ENCODE measurements at regions not wholly inside any gene's neighbourhood (a gene's known extent, or its start where the extent isn't known, plus 50 kb on each side); places are given as distances from the start of the nearest gene placed in this dataset.

DNA sequence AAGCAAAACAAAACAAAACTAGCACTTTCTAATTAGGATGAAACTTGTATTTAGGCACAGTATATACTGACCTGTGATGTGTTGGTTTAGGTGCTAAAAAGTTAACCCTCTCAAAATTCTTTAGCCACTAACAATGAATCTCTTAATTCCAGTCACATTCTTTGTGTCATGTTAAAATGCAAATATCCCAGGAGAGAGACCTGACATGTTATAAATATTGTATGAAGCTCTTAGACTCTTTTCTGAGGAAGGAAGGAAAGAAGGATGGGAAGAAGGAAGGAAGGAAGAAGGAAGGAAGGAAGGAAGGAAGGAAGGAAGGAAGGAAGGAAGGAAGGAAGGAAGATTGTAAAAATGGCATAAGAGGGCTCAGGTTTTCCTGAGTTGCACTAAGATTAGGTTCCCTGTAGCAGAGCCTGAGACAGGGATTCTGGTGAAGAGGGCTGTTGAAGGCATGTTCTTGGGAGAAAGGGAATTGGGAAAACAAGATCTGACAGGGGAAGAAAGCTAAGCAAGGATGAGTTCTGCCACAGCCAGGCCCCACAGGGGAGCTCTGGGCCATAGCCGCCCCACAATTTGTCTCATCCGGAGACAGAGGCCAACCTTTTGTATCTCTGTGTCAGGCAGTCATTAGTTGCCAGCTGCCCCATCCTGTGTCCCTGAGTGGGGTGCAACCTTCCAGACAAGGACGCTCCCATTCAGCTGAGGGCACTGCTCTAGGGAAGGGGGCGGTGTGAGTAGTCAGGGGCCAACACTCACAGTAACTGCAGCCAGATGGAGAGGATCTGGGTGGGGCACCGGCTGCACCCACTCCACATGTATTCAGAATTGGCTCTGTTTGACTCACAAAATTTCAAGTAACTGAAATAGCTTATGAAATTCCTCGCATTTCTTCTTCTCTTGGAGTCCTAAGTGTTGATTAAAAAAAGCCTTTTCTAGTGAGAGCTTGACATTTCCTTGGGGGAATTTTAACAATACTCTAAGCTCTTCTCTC, 189.3 kb upstream of the ARG1 start:
- no TSS peak for BruUV-seq (replicated peaks)
- intact Hi-C loops (cut with micrococcal nuclease; ENCODE audit: unreplicated experiment) (no loop called here), in situ Hi-C loops (cut with HindIII; ENCODE audit: low pct_unique_long_range_greater_than_20kb, low sequenced_read_pairs) (no loop called here)
- ATAC-seq (no peak), DNase-seq (ENCODE audit: low read depth, low spot score) (no peak)
- Histone ChIP-seq H3K4me3 (ENCODE audit: low read depth in 2 of 2, low read length in 2 of 2) (no peak overlapping the region), H3K4me1 (ENCODE audit: control insufficient read depth, insufficient read depth, low read length) (no peaks in the 10 kb centered on the region), H3K9me3 (ENCODE audit: control insufficient read depth, insufficient read depth, low read depth, low read length) (no peaks in the 10 kb centered on the region), H3K27me3 (ENCODE audit: control insufficient read depth, insufficient read depth, low read length) (no peaks in the 10 kb centered on the region; the same call in 1 of the 2 replicates), H3K36me3 (ENCODE audit: control insufficient read depth, insufficient read depth, low read length) (no peaks in the 10 kb centered on the region), H3K27ac (ENCODE audit: low read length) (no peak overlapping the region)
- ChIA-PET POLR2A (interaction anchor here (0.6 kb wide), 1 partner anchor 18 kb away, joined by 3 read pairs; no protein-coding TSS in a partner anchor), CTCF (no interaction called here)
- TF ChIP-seq, protein P1, sequence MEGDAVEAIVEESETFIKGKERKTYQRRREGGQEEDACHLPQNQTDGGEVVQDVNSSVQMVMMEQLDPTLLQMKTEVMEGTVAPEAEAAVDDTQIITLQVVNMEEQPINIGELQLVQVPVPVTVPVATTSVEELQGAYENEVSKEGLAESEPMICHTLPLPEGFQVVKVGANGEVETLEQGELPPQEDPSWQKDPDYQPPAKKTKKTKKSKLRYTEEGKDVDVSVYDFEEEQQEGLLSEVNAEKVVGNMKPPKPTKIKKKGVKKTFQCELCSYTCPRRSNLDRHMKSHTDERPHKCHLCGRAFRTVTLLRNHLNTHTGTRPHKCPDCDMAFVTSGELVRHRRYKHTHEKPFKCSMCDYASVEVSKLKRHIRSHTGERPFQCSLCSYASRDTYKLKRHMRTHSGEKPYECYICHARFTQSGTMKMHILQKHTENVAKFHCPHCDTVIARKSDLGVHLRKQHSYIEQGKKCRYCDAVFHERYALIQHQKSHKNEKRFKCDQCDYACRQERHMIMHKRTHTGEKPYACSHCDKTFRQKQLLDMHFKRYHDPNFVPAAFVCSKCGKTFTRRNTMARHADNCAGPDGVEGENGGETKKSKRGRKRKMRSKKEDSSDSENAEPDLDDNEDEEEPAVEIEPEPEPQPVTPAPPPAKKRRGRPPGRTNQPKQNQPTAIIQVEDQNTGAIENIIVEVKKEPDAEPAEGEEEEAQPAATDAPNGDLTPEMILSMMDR (IDR thresholded peaks at IDR 0.05): no peak
- TF ChIP-seq REST (IDR thresholded peaks at IDR 0.05; ENCODE audit: insufficient read depth in 1 of 2, low read depth in 2 of 2, low read length in 1 of 2) (no peak), SIN3A (IDR thresholded peaks at IDR 0.05; ENCODE audit: borderline replicate concordance, insufficient read depth, low read depth, low read length) (no peak), TCF7L2 (IDR thresholded peaks at IDR 0.05; ENCODE audit: low read depth, low read length) (no peak), POLR2AphosphoS5 (IDR thresholded peaks at IDR 0.05; ENCODE audit: low read depth, low read length) (no peak)

DNA sequence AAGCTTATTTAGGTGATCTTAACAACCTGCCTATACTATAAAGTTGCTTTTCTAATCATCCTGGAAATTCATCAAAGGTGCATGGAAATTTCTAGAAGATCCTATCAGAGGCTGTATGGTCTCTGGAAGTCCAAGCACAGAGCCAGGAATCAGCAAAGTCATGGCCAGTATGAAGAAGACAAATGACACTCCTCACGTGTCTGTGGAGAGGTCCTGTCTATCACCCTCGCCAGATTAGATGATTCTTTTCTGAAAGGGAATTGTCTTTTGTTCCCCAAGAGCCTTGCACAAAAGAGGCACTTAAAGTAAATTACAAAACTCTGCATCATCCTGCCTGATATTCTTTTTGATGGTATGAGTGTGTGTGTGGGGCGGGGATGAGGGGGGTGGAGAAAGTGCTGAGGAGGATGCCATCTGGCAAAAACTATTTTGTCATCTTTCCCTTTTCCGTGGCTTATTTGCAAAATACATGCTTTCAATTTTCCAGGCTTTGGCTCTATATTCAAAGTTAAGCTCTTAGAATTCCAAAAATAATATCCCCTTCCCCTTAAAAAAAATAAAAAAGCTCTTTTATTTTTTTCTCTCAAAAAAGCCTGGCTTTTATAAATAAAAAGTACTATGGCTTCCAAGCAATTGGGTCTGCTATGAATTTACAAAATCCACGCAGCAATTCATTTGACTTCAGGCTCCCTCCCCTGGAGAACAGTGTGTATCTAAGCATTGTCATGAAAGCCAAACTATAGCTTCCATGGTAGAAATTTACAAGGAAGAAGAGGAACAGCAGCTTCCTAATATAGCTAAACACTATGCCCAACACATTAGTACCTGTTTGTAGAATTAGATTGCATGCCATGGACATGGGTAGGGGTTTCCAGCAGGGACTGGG, 185.2 kb upstream of the ARG1 start:
- intact Hi-C loops (cut with micrococcal nuclease; ENCODE audit: unreplicated experiment): no loop called here
- ChIA-PET POLR2A (no interaction called here), CTCF (interaction anchor here (0.6 kb wide), 1 partner anchor 93 kb away, joined by 3 read pairs; no protein-coding TSS in a partner anchor)

More for the DNA sequence above, 185.2 kb upstream of the ARG1 start:
- ATAC-seq (no peak), DNase-seq (ENCODE audit: low read depth, low spot score) (no peak)
- no peak overlapping the region for H3K27ac ChIP-seq (ENCODE audit: low read length)
- H3K4me1 ChIP-seq (ENCODE audit: control insufficient read depth, insufficient read depth, low read length): no peaks in the 10 kb centered on the region
- no peak for TF ChIP-seq POLR2AphosphoS5 (IDR thresholded peaks at IDR 0.05; ENCODE audit: low read depth, low read length)
- TF ChIP-seq SIN3A (IDR thresholded peaks at IDR 0.05; ENCODE audit: borderline replicate concordance, insufficient read depth, low read depth, low read length): no peak
- no peak for TF ChIP-seq REST (IDR thresholded peaks at IDR 0.05; ENCODE audit: insufficient read depth in 1 of 2, low read depth in 2 of 2, low read length in 1 of 2)
- TF ChIP-seq, protein P1 (IDR thresholded peaks at IDR 0.05): no peak
- no peak for TF ChIP-seq TCF7L2 (IDR thresholded peaks at IDR 0.05; ENCODE audit: low read depth, low read length)
- BruUV-seq (replicated peaks): no TSS peak
- no peaks in the 10 kb centered on the region; the same call in 1 of the 2 replicates for H3K27me3 ChIP-seq (ENCODE audit: control insufficient read depth, insufficient read depth, low read length)
- no peaks in the 10 kb centered on the region for H3K36me3 ChIP-seq (ENCODE audit: control insufficient read depth, insufficient read depth, low read length)
- H3K9me3 ChIP-seq (ENCODE audit: control insufficient read depth, insufficient read depth, low read depth, low read length): no peaks in the 10 kb centered on the region
- no peak overlapping the region for H3K4me3 ChIP-seq (ENCODE audit: low read depth in 2 of 2, low read length in 2 of 2)
- in situ Hi-C loops (cut with HindIII; ENCODE audit: low pct_unique_long_range_greater_than_20kb, low sequenced_read_pairs): no loop called here
